Right kidney (tissue), 1 donor: ENCODE measurements at regions not wholly inside any gene's neighbourhood (a gene's known extent, or its start where the extent isn't known, plus 50 kb on each side); places are given as distances from the start of the nearest gene placed in this dataset.
"Not testable (repeated sequence)": the region's sequence is repeated elsewhere in the genome, so short reads cannot be mapped to it uniquely, and the experiment has no call there.

ENCODE experiments used
- DNase-seq: peaks from one replicate; pipeline ENCODE4 v3.0.0-alpha.2; 2016

- no peak for DNase-seq
Measured at GRCh38 chr7:156380261-156380660, 260.3 kb upstream of the RNF32 start.

GRCh38 chr7:156379324-156380070 is 261.1 kb upstream of the RNF32 start:
- no peak for DNase-seq

- DNase-seq, result no peak
Measured at GRCh38 chr7:156378806-156379205, 261.8 kb upstream of the RNF32 start.

- DNase-seq, result no peak
Measured at GRCh38 chr7:156376317-156376716, 264.3 kb upstream of the RNF32 start.

- DNase-seq, result no peak
Measured at GRCh38 chr7:156374335-156374734, 266.2 kb upstream of the RNF32 start.

GRCh38 chr7:156369929-156370328 is 270.6 kb upstream of the RNF32 start:
- not testable (repeated sequence) for DNase-seq

GRCh38 chr7:156368053-156368843 is 272.3 kb upstream of the RNF32 start:
- no peak for DNase-seq

DNA sequence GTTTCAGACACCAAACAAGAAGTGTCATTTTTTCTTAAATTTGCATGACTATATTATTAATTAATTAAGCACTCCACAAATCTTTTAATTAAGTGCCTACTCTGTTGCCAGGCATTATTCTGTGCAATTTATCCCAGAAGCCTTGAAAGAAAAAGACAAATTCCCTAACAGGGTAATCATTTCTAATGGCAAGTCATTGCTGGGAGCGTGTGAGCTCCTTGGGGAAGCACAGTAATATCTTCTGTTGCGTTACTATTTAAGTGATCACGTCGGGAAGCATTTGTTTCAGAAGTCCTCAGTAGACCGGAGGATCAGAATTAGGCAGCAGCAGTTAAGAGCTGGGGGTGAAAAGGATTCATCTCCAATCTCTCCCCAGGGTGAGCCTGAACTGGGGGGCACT is 276.8 kb upstream of the RNF32 start:
- no peak for DNase-seq

- DNase-seq, result no peak
Measured at GRCh38 chr7:156360835-156361234, 279.7 kb upstream of the RNF32 start.

DNA sequence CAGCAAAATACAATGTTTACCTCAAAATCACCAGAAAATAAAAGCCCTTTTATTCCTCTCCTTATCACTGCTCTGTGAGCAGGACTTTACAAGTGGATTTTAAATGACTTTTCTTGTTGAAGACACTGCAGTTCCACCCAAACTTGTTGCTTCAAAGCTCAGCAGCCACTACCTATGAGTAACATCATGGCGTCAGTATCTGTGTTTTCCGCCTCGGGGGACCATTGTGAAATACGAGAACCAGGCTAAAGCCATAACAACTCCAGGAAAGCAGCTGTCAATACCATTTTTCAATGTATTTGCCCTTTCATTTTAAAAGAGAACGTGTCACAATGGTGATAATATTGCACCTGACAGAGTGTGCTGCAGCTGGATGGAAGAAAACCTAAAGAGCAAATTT is 284.0 kb upstream of the RNF32 start:
- no peak for DNase-seq

- no peak for DNase-seq
Measured at GRCh38 chr7:156353352-156353751, 287.2 kb upstream of the RNF32 start.

GRCh38 chr7:156347703-156348248 is 292.8 kb upstream of the RNF32 start:
- not testable (repeated sequence) for DNase-seq

DNA sequence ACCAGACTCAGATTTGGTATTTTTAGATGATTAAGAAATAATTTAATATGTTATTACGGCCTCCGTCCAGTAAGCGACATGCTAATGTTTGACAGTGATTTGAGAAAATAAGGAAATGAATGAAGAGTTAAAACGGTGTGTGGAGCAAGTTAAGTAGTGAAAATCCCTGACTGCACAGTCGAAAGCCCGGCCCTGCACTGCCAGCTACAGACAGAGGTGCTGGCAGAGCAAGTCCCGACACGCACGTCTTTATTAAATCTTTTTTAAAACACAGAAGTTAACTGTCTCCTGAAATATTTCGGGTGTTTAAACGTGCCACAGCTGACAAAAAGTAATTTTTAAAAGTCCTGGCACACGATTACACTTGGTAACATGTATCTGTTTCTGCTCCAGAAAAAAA is 293.4 kb upstream of the RNF32 start:
- DNase-seq, result no peak

GRCh38 chr7:156344595-156344994 is 296.0 kb upstream of the RNF32 start:
- no peak for DNase-seq

DNA sequence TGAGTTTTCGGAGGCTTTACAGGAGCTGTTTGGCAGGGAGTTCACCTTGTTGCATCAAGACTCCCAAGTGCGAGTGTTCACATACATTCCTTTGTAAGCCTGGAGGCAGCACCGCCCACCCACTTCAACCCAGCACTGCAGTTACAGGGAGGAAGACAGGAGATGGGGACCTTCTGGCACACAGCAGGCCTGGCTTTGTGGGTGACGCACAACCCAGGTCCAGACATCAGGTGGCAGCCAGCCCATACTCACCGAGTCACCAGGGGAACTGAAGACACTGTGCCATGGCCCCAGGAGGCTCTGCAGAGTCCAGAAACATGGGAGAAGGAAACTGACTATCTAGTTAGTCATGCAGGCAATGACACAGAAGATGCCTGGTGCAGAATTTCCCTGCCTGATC is 305.9 kb upstream of the RNF32 start:
- no peak for DNase-seq

DNA sequence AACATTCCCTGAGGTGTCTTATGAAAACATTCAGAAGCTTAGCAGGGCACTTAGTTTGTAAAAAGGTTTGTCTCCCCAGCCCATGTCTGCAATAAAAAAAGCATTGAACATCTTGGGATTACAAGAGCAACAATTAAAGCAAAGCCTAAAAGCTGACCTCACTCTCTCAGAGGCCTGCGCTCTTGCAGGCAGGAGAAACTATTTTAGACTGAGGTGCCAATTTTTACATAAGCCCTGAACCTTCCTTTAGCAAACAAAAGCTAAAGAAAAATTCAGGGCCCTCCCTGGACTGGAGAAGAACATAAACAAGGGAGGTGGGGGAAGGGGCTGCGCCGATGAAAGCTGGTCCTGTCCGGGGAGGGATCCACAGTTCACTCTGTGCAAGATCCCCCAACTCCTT is 312.7 kb upstream of the RNF32 start:
- DNase-seq, result no peak

- no peak for DNase-seq
Measured at GRCh38 chr7:156327474-156327873, 313.1 kb upstream of the RNF32 start.

DNA sequence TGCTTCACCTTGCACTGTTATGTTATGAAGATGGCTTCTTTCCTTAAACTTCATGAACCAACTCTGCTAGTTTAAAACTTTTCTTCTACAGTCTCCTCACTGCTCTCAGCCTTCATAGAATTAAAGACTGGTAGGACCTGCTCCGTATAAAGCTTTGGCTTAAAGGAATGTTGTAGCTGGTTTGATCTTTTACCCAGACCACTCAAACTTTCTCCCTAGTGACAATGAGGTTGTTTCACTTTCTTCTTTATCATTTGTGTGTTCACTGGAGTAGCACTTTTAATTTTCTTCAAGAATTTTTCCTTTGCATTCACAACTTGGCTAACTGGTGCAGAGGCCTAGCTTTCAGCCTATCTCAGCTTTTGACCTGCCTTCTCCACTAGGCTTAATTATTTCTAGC is 316.4 kb upstream of the RNF32 start:
- DNase-seq, result no peak

- DNase-seq, result not testable (repeated sequence)
Measured at GRCh38 chr7:156321430-156321829, 319.1 kb upstream of the RNF32 start.

GRCh38 chr7:156318926-156319325 is 321.6 kb upstream of the RNF32 start:
- DNase-seq, result no peak

GRCh38 chr7:156318426-156318825 is 322.1 kb upstream of the RNF32 start:
- no peak for DNase-seq

- no peak for DNase-seq
Measured at GRCh38 chr7:156309016-156309620, 331.5 kb upstream of the RNF32 start.

DNA sequence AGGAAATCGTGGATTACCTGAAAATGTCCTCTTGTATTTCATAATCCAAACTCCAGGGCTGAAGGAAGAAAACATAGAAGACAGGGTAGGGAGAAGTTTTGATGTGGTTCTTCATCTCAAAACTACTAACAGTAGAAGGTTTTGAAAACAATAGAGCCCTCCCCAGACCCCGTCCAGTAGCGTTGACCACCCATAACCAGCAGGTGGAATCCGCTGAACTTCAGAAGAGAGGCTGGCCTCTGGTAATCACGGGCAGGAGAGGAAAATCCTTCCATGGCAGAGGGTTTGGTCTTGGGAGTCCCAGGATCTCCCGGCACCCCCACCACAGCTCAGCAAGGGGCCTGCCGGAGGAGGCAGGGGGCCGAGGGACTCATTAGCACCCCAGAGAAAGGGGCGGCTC is 333.4 kb upstream of the RNF32 start:
- no peak for DNase-seq
